ENCODE measurements at regions not wholly inside any gene's neighbourhood (a gene's known extent, or its start where the extent isn't known, plus 50 kb on each side); places are given as distances from the start of the nearest gene placed in this dataset.

- TF ChIP-seq CTCF (IDR thresholded peaks at IDR 0.05) (no peak), POLR2A (IDR thresholded peaks at IDR 0.05) (no peak), POLR2AphosphoS5 (IDR thresholded peaks at IDR 0.05) (no peak)
Measured at GRCh38 chr9:8235489-8235888, 435.9 kb upstream of the DMAC1 start.
